GM23338 (cell line): ENCODE measurements at regions not wholly inside any gene's neighbourhood (a gene's known extent, or its start where the extent isn't known, plus 50 kb on each side); places are given as distances from the start of the nearest gene placed in this dataset.

Experiments used
- ATAC-seq: fragments of 200-7000 bp; cut with Tn5 transposase; 3 replicates; pipeline ENCODE4 v1.9.1; 2020
- DNase-seq: peaks from one replicate; pipeline ENCODE4 v3.0.0-alpha.2; 2015; ENCODE audit warnings: low spot score
- H2AFZ ChIP-seq: fragments of 200-600 bp; sonication (generic); 2 replicates; pipeline ENCODE4 v1.8.0; 2016; ENCODE audit warnings: antibody characterized with exemption, mild to moderate bottlenecking, moderate library complexity
- H3F3A ChIP-seq: fragments of 200-600 bp; sonication (generic); replicated peaks from 2 replicates; pipeline ENCODE4 v1.8.0; 2017; ENCODE audit warnings: antibody characterized with exemption, mixed run types, low read depth
- H3K27ac ChIP-seq: fragments of 200-600 bp; sonication (generic); 2 replicates; pipeline ENCODE4 v1.6.1; 2016; ENCODE audit warnings: low read depth
- H3K27me3 ChIP-seq: fragments of 200-600 bp; sonication (generic); 2 replicates; pipeline ENCODE4 v1.8.0; 2016; ENCODE audit warnings: mild to moderate bottlenecking, mixed run types, moderate library complexity; ENCODE audit not compliant: insufficient read depth
- H3K36me3 ChIP-seq: fragments of 200-600 bp; sonication (generic); 2 replicates; pipeline ENCODE4 v1.8.0; 2016; ENCODE audit warnings: mild to moderate bottlenecking; ENCODE audit not compliant: insufficient read depth
- H3K4me1 ChIP-seq: fragments of 200-600 bp; sonication (generic); 2 replicates; pipeline ENCODE4 v1.8.0; 2016; ENCODE audit warnings: mild to moderate bottlenecking, moderate library complexity; ENCODE audit not compliant: insufficient read depth
- H3K4me2 ChIP-seq: fragments of 200-600 bp; sonication (generic); 2 replicates; pipeline ENCODE4 v1.7.1; 2017; ENCODE audit warnings: mixed run types
- H3K4me3 ChIP-seq: fragments of 200-600 bp; sonication (generic); 2 replicates; pipeline ENCODE4 v1.6.1; 2016; ENCODE audit warnings: mixed run types
- H3K79me2 ChIP-seq: fragments of 200-600 bp; sonication (generic); replicated peaks from 2 replicates; pipeline ENCODE4 v1.8.0; 2017; ENCODE audit warnings: mild to moderate bottlenecking; ENCODE audit not compliant: insufficient read depth
- H3K9me2 ChIP-seq: fragments of 200-600 bp; sonication (generic); 2 replicates; pipeline ENCODE4 v1.8.0; 2017; ENCODE audit not compliant: insufficient read depth
- H4K20me1 ChIP-seq: fragments of 200-600 bp; sonication (generic); replicated peaks from 2 replicates; pipeline ENCODE4 v1.8.0; 2017; ENCODE audit warnings: mild to moderate bottlenecking; ENCODE audit not compliant: insufficient read depth
- H3K27ac Mint-ChIP-seq: 2 replicates; pipeline ENCODE4 v1.8.0; 2020; ENCODE audit warnings: inconsistent platforms, mild to moderate bottlenecking, moderate library complexity, mixed read lengths
- H3K27me3 Mint-ChIP-seq: 3 replicates; pipeline ENCODE4 v1.8.0; 2022; ENCODE audit warnings: low read depth, mild to moderate bottlenecking, moderate library complexity, mixed read lengths, inconsistent platforms; ENCODE audit not compliant: insufficient read depth, poor library complexity
- H3K36me3 Mint-ChIP-seq: 3 replicates; pipeline ENCODE4 v1.8.0; 2021; ENCODE audit warnings: low read depth, mild to moderate bottlenecking, inconsistent platforms, moderate library complexity, mixed read lengths
- H3K4me1 Mint-ChIP-seq: 3 replicates; pipeline ENCODE4 v1.8.0; 2020; ENCODE audit warnings: mild to moderate bottlenecking, inconsistent platforms, mixed read lengths
- H3K4me3 Mint-ChIP-seq: 3 replicates; pipeline ENCODE4 v1.8.0; 2021; ENCODE audit warnings: moderate library complexity, mild to moderate bottlenecking, inconsistent platforms, mixed read lengths
- H3K9me3 Mint-ChIP-seq: 3 replicates; pipeline ENCODE4 v1.8.0; 2020; ENCODE audit warnings: moderate library complexity, mild to moderate bottlenecking, inconsistent platforms, mixed read lengths
- CREB1 ChIP-seq: fragments of 250-450 bp; sonication (Bioruptor Pico); IDR thresholded peaks from 2 replicates; pipeline ENCODE4 v1.5.0; 2020; ENCODE audit warnings: low read depth, mild to moderate bottlenecking, moderate library complexity
- ETS1 ChIP-seq: IDR thresholded peaks from 2 replicates; pipeline ENCODE4 v1.6.1; 2016; ENCODE audit warnings: antibody characterized with exemption
- EZH2 ChIP-seq: fragments of 200-600 bp; sonication (generic); IDR thresholded peaks from one replicate; pipeline ENCODE4 v1.8.0; 2017; ENCODE audit warnings: antibody characterized with exemption, mild to moderate bottlenecking, low read depth; ENCODE audit not compliant: unreplicated experiment
- EZH2phosphoT487 ChIP-seq: fragments of 200-600 bp; sonication (generic); IDR thresholded peaks from one replicate; pipeline ENCODE4 v1.8.1; 2018; ENCODE audit warnings: antibody characterized with exemption; ENCODE audit not compliant: unreplicated experiment
- JUNB ChIP-seq: IDR thresholded peaks from one replicate; pipeline ENCODE4 v1.6.1; 2016; ENCODE audit warnings: antibody characterized with exemption; ENCODE audit not compliant: unreplicated experiment
- NANOG ChIP-seq: IDR thresholded peaks from 2 replicates; pipeline ENCODE4 v1.6.1; 2016; ENCODE audit warnings: antibody characterized with exemption, borderline replicate concordance
- POLR2AphosphoS5 ChIP-seq: IDR thresholded peaks from 2 replicates; pipeline ENCODE4 v1.6.1; 2016; ENCODE audit warnings: antibody characterized with exemption, low read depth
- REST ChIP-seq: IDR thresholded peaks from one replicate; pipeline ENCODE4 v1.6.1; 2018; ENCODE audit warnings: antibody characterized with exemption; ENCODE audit not compliant: unreplicated experiment
- STAT1 ChIP-seq: IDR thresholded peaks from one replicate; pipeline ENCODE4 v1.6.1; 2016; ENCODE audit warnings: antibody characterized with exemption; ENCODE audit not compliant: unreplicated experiment
- ZNF114 ChIP-seq: fragments of 250-450 bp; sonication (Bioruptor Pico); IDR thresholded peaks from 2 replicates; pipeline ENCODE4 v1.5.0; 2020; ENCODE audit warnings: mild to moderate bottlenecking, moderate library complexity
- ZNF331 ChIP-seq: fragments of 250-450 bp; sonication (Bioruptor Pico); IDR thresholded peaks from 2 replicates; pipeline ENCODE4 v1.5.0; 2020; ENCODE audit warnings: low read depth, mild to moderate bottlenecking, moderate library complexity
- ZNF462 ChIP-seq: fragments of 250-450 bp; sonication (Bioruptor Pico); IDR thresholded peaks from 2 replicates; pipeline ENCODE4 v1.5.0; 2020; ENCODE audit warnings: mild to moderate bottlenecking, moderate library complexity
- TF ChIP-seq, protein P1 (sequence below), 2 experiments: fragments of 200-600 bp in 1 of 2; sonication (generic) in 1 of 2; conservative IDR thresholded peaks; 2 replicates each; pipeline versions ENCODE4 v1.5.1 to v1.6.1; 2016 to 2017; ENCODE audit warnings: antibody characterized with exemption in 2 of 2, low read depth in 2 of 2, mild to moderate bottlenecking in 2 of 2, moderate library complexity in 1 of 2

GRCh38 chr11:29361369-29361768, 655.5 kb downstream of the KCNA4 start:
- Histone ChIP-seq H3K4me3 (no peak overlapping the region), H3K4me2 (no peak overlapping the region), H3K36me3 (no peaks in the 10 kb centered on the region), H3K27ac (no peak overlapping the region), H4K20me1 (no peaks in the 10 kb centered on the region), H3K9me2 (no peaks in the 10 kb centered on the region), H3K27me3 (peaks cover 69% of the 10 kb centered on the region), H2AFZ (no peak overlapping the region), H3K79me2 (no peaks in the 10 kb centered on the region), H3K4me1 (no peaks in the 10 kb centered on the region), H3F3A (no peaks in the 10 kb centered on the region)
- DNase-seq, result no peak
- no peaks in the 10 kb centered on the region; the same call in 2 of the 3 replicates for H3K4me1 Mint-ChIP-seq
- H3K27ac Mint-ChIP-seq, result no peak overlapping the region
- H3K9me3 Mint-ChIP-seq, result peaks cover 2% of the 10 kb centered on the region; the same call in 2 of the 3 replicates
- ATAC-seq, result no peak
- no peak overlapping the region for H3K4me3 Mint-ChIP-seq
- TF ChIP-seq REST (no peak), ZNF331 (CRISPR knock-in tag) (no peak), ZNF114 (CRISPR knock-in tag) (no peak), ETS1 (no peak), EZH2phosphoT487 (no peak), EZH2 (no peak), ZNF462 (CRISPR knock-in tag) (no peak), POLR2AphosphoS5 (no peak), JUNB (no peak), NANOG (no peak), STAT1 (no peak), CREB1 (no peak)
- TF ChIP-seq, protein P1, sequence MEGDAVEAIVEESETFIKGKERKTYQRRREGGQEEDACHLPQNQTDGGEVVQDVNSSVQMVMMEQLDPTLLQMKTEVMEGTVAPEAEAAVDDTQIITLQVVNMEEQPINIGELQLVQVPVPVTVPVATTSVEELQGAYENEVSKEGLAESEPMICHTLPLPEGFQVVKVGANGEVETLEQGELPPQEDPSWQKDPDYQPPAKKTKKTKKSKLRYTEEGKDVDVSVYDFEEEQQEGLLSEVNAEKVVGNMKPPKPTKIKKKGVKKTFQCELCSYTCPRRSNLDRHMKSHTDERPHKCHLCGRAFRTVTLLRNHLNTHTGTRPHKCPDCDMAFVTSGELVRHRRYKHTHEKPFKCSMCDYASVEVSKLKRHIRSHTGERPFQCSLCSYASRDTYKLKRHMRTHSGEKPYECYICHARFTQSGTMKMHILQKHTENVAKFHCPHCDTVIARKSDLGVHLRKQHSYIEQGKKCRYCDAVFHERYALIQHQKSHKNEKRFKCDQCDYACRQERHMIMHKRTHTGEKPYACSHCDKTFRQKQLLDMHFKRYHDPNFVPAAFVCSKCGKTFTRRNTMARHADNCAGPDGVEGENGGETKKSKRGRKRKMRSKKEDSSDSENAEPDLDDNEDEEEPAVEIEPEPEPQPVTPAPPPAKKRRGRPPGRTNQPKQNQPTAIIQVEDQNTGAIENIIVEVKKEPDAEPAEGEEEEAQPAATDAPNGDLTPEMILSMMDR (conservative IDR thresholded peaks at IDR 0.05; ENCODE audit: low read depth in 2 of 2), result no peak
- H3K36me3 Mint-ChIP-seq, result no peaks in the 10 kb centered on the region
- peaks cover 61% of the 10 kb centered on the region for H3K27me3 Mint-ChIP-seq
